ENCODE measurements at regions not wholly inside any gene's neighbourhood (a gene's known extent, or its start where the extent isn't known, plus 50 kb on each side); places are given as distances from the start of the nearest gene placed in this dataset.
A peak's percentile ranks its signal among the peaks of the same experiment; 100 is the strongest.

DNA sequence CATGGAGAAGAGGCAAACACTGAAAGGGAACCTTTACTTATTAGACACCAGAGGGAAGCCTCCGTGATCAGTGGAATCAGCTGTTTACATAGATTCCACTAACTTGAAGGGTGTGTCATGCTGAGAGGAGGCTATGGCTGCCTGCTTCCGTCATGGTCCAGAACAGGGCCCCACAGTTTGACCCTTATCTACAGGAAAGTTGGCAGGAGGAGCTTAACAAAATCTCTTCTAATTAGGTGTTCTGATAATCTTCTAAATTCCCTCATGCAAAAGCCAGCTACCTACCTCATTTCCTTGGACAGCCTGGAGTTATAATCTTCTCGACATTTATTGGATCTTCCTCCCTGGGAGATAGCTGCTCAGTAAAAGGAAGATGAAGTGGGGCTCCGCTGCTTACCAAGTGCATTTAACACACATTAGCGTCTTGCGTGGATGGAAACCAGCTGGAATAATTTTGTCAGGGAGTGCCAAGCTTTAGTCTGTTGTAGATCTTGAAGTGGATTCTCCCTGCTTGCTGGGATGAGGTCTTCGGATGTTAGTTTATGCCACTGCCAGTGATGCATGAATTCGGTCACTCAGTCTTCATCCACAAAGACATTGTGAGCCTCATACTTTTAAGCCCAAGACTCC is 171.0 kb downstream of the PAH start:
- H3K9me3 ChIP-seq: no peaks in the 10 kb centered on the region
- H3K4me1 ChIP-seq: no peaks in the 10 kb centered on the region
- H3K36me3 ChIP-seq: no peaks in the 10 kb centered on the region
- DNase-seq (no peak), ATAC-seq (no peak)
- intact Hi-C loops (cut with DNase I): no loop called here
- TF ChIP-seq, protein P1, sequence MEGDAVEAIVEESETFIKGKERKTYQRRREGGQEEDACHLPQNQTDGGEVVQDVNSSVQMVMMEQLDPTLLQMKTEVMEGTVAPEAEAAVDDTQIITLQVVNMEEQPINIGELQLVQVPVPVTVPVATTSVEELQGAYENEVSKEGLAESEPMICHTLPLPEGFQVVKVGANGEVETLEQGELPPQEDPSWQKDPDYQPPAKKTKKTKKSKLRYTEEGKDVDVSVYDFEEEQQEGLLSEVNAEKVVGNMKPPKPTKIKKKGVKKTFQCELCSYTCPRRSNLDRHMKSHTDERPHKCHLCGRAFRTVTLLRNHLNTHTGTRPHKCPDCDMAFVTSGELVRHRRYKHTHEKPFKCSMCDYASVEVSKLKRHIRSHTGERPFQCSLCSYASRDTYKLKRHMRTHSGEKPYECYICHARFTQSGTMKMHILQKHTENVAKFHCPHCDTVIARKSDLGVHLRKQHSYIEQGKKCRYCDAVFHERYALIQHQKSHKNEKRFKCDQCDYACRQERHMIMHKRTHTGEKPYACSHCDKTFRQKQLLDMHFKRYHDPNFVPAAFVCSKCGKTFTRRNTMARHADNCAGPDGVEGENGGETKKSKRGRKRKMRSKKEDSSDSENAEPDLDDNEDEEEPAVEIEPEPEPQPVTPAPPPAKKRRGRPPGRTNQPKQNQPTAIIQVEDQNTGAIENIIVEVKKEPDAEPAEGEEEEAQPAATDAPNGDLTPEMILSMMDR (IDR thresholded peaks at IDR 0.05): no peak
- peak overlapping the region in 1 of 10 donors; percentile 7 for H3K27ac ChIP-seq
- 60 to 66% methylated on average over 8 of the region's 8 CpGs for WGBS, 2 donors
- peaks cover 0 to 10% (median 0%) of the 10 kb centered on the region in 7 donors for H3K27me3 ChIP-seq
- H3K4me3 ChIP-seq: no peak overlapping the region

DNA sequence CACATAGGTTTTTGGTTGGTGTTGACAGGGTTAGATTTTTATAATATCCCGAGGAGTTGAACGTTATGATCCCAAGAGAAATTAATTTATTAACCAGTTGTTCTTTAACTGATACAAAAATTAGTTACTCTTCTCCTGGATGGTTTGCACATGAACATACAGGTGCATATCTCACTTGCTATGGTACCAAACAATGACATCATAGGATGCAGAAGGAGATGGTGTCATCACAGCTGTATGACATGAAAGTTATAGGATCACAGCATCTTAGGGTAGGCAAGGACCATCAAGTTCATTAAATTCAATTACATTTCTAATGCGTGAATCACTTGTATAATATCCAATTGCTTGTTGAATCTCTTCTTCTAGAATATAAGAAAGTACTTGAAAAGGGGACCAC is 175.8 kb downstream of the PAH start:
- TF ChIP-seq, protein P1 (IDR thresholded peaks at IDR 0.05): no peak
- no peak overlapping the region for H3K27ac ChIP-seq
- H3K4me1 ChIP-seq: peaks cover 0 to 7% (median 0%) of the 10 kb centered on the region in 9 donors
- DNase-seq: no peak
- WGBS, 2 donors: 73 to 78% methylated on average over 3 of the region's 3 CpGs
- H3K27me3 ChIP-seq: peaks cover 0 to 8% (median 0%) of the 10 kb centered on the region in 7 donors
- ATAC-seq: no peak
- intact Hi-C loops (cut with DNase I): no loop called here
- H3K36me3 ChIP-seq: no peaks in the 10 kb centered on the region
- no peak overlapping the region for H3K4me3 ChIP-seq
- H3K9me3 ChIP-seq: no peaks in the 10 kb centered on the region

DNA sequence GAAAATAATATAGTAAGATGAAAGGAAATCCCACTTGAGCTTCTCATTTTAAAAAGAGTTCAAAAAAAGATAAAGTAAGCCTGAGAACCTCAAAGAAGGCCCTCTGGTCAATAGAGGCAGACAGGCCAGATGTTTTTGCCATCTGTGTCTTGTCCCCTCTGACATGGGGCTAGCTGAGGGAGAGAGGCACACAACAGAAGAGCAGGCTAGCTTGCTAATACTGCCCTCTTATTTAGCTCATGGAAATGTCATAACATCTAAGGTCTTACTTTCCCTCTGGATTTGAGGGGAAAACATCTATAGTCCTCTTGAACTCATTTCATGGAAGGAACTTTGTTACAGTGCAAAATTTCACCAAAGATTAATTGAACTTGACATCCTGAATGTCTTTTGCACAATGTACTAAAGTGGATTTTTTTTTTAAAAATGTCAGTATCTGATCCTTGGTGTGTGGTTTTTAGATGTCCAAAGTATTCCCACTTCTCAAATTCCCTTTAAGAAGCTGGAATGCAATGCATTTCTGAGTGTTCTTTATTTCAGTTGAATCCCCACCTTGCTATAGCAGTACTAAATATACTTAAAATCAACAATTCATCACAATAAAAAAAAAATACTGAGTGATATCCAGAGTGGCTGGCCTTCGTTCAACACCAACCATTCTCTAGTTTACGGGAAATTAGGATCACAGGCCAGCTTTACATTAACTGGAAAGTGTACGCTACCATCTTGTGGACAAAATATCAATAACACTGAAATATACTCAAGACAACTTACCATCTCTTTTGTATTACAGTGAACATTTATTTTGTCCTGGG is 176.7 kb downstream of the PAH start:
- ATAC-seq (peak in 1 of 8 donors; percentile 33), DNase-seq (no peak)
- WGBS, 2 donors: 34 to 35% methylated on average over 3 of the region's 3 CpGs
- H3K4me1 ChIP-seq: peaks cover 0 to 7% (median 0%) of the 10 kb centered on the region in 9 donors
- intact Hi-C loops (cut with DNase I): no loop called here
- peak overlapping the region in 1 of 10 donors; percentile 47 for H3K27ac ChIP-seq
- H3K27me3 ChIP-seq: peaks cover 0 to 1% (median 0%) of the 10 kb centered on the region in 7 donors
- no peaks in the 10 kb centered on the region for H3K9me3 ChIP-seq
- no peaks in the 10 kb centered on the region for H3K36me3 ChIP-seq
- TF ChIP-seq, protein P1 (IDR thresholded peaks at IDR 0.05): peak in 2 of 9 donors; percentile 13 to 25
- H3K4me3 ChIP-seq: no peak overlapping the region

DNA sequence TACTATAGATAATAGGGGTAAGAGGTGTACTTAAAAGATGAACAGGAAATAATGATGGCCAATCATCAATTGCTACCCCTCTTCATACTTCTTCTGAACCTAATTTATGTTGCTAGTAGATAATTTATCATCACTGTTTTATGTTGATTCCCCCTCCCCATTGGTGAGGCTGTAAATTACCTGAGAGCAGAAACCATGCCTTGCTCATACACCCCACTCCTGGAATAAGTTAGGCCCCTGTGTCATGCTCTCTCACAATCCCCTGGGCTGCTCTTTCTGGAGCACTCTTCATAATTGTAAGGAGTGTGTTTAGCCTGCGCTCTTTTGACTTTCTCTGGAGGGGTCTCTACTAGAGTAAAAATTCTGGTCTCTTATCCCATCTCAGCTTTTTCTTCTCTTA is 180.7 kb downstream of the PAH start:
- Histone ChIP-seq H3K27ac (no peak overlapping the region), H3K4me1 (peaks cover 0 to 7% (median 0%) of the 10 kb centered on the region in 9 donors), H3K4me3 (no peak overlapping the region), H3K36me3 (no peaks in the 10 kb centered on the region), H3K27me3 (no peaks in the 10 kb centered on the region), H3K9me3 (no peaks in the 10 kb centered on the region)
- ATAC-seq (no peak), DNase-seq (no peak)
- intact Hi-C loops (cut with DNase I): no loop called here
- 92 to 97% methylated on average over 1 of the region's 1 CpG for WGBS, 2 donors
- TF ChIP-seq, protein P1 (IDR thresholded peaks at IDR 0.05): no peak
